Head of caudate nucleus (tissue), 42 donors: ENCODE measurements at regions not wholly inside any gene's neighbourhood (a gene's known extent, or its start where the extent isn't known, plus 50 kb on each side); places are given as distances from the start of the nearest gene placed in this dataset.
A peak's percentile ranks its signal among the peaks of the same experiment; 100 is the strongest.

Source experiments
- DNase-seq, 42 donors: peaks; one replicate each; pipeline versions ENCODE4 v3.0.0 to v3.0.0-alpha.2; 2020 to 2021; ENCODE audit warnings: mixed read lengths in 7 of 42
- intact Hi-C: fragments of 100-400 bp; cut with DNase I; formaldehyde crosslinking; loops from one replicate; pipeline ENCODE4 v1.15.0; 2022

DNA sequence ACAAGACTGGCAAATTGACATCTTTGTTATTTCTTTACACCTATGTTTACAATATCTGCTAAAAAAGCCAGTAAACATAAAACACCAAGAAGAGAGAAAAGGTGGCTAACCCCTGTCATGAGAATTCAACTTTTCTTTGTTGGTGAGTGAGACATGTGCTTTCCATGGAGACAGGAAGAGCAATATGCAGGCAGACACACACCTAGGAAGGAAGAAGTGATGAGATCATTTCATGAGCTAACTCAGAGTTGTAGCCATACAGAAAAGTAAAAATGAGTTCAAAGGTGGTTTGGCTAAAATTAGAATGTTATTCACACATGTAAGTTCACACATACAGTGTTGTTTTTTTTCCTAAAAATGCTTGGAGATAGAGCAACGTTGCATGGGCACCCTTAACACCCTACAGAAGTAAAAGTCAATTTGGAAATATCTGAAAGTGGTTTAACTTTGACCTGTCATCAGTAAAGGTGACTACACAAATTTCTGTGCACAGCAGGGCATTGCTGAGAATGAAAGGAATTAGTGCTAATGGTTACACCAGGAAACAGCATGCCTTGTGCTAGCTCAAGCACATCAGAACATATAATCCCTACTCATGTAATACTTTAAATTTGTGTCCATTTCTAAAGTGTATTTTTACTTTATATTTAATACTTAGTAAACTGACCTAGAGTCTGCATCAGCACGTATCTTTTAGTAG, 557.6 kb downstream of the CBLN2 start:
- intact Hi-C loops = no loop called here

GRCh38 chr18:71976744-71977143, 567.4 kb downstream of the CBLN2 start:
- intact Hi-C loops = no loop called here
- DNase-seq = no peak

More for the DNA sequence above, 557.6 kb downstream of the CBLN2 start:
- no peak for DNase-seq

DNA sequence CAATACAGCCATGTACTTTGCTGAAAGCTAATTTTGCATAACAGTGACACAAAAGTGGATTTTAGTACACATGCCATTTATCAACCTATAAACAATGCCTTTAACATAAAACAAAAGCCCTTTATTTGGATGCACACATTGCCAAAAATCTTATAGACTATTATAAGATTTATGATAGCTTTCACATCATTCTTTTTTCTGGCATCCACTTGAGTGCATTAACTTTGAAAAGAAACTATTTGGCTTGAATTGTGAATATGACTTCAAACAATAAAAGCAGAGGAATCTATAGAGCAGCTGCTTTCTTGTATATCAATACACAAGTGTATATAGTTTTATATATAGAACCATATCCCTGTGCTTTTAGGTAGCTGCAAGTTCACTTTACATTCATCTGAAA, 577.4 kb downstream of the CBLN2 start:
- intact Hi-C loops = no loop called here
- DNase-seq = no peak

- DNase-seq = no peak
- intact Hi-C loops = no loop called here
These were observed 585.5 kb downstream of the CBLN2 start for GRCh38 chr18:71958605-71959004.

DNA sequence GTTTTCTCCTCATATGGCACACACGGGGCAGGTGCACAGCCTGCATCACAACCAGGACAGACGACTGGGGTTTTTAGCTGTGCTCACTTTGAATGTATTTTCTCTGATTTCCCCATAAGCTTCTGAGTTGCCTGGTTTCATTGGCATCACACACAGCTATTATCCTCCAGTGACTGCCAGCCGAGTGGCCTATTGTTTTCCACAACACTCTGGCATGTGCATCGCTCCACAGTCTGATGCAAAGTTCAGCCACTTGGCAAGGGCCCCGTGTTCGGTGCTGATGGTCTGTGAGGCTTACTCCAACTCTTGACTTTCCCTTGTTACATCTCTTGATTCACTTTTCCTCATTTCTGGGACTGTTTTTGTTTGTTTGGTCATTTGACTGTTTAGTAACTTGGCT, 593.1 kb downstream of the CBLN2 start:
- peak in 35 of 42 donors; percentile 4 to 73 (median 35) for DNase-seq

DNA sequence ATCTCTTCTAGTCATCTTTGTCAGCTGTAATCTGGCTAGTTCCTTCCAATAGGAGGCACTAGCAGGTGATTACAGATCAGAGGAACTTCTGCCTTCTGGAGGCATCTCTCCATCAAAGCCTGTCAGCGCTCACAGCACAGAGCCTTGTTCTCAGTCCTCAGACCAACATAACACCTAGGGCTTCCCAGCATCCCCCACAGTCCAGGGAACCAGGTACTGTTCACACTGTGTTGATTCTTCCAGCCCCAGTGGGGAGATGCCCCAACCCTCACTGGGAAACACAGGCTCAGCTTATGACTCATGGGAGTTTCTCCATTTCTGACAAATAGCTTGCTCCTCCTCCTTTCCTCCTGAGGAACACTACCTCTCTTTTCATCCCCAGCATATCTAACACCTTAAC, 601.7 kb downstream of the CBLN2 start:
- intact Hi-C loops = no loop called here
- DNase-seq = no peak

More for the DNA sequence above, 593.1 kb downstream of the CBLN2 start:
- intact Hi-C loops = no loop called here

- DNase-seq = no peak
- intact Hi-C loops = no loop called here
These were observed 604.7 kb downstream of the CBLN2 start for GRCh38 chr18:71939483-71939882.

DNA sequence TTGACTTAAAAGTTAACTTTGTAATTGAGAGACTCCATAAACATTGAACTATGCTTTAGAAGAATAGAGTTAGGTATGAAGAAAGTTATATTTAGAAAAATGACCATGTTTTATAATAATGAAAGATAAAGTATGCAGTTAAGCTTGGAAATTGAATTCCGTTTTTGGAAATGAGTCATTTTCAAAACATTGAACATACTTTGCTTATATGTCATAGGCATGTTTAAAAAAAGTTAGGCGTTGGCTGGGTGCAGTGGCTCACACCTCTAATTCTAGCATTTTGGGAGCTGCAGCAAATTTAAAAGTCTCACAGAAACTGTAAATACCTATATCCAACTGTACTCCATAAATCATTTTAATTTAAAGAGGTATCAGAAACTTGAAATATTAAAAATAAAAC, 607.4 kb downstream of the CBLN2 start:
- intact Hi-C loops = no loop called here
- DNase-seq = no peak

DNA sequence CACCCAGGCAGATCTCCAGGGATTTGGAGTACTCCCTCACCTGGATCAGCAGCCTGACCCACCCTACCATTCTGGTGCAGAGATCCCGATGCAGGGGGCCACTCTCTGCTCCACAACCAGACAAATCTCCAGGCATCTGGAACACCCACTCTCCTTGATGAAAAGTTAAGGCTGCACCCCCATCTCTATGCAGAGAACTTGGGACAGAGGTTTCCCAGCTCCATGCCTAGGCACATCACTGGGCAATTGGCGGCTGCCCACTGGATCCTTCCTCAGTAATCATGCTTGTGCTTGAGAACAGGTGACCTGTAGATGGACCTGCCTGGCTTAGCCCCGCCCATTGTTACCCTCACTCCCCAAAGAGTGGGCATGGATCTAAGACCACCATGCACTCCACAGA, 624.9 kb downstream of the CBLN2 start:
- DNase-seq = no peak
- intact Hi-C loops = no loop called here

- intact Hi-C loops = no loop called here
- DNase-seq = no peak
These were observed 630.5 kb downstream of the CBLN2 start for GRCh38 chr18:71913641-71914040.

GRCh38 chr18:71902482-71902881, 641.7 kb downstream of the CBLN2 start:
- intact Hi-C loops = no loop called here
- no peak for DNase-seq

DNA sequence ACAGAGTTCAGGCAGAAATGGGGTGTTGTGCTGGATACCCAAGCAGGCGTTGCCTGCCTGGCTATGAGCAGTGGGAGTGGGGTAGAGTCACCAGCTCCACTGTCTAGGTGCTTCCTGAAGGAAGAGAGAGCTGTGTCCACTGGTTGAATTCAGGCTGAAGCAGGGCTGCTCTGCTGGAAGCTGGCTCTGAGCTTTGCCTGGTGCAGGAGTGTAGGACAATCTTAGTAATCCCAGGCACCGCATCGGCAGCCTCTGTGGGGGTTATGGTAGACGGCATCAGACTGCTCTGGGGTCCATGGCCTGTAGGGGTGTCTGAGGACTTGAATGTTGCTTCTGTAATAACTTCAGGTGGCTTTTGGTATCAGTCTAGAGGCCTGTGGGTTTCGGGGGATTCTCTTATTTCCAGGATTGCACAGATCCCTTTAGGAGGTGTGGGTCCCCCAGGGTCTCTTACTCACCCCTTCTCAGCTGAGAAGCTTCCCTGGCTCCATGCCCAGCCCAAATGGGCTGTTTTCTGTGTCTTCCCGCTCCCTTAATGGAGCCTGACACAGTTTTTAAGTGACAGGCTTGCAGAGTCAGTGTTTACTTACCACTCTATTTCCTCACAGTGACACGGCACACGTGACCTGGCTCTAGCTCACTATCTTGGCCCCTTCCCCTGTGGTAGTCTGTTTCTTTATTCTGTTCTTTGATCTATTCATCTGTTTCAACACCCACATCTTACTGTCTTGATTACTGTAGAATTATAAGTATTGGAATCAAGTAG, 644.3 kb downstream of the CBLN2 start:
- no peak for DNase-seq
- intact Hi-C loops = no loop called here

DNA sequence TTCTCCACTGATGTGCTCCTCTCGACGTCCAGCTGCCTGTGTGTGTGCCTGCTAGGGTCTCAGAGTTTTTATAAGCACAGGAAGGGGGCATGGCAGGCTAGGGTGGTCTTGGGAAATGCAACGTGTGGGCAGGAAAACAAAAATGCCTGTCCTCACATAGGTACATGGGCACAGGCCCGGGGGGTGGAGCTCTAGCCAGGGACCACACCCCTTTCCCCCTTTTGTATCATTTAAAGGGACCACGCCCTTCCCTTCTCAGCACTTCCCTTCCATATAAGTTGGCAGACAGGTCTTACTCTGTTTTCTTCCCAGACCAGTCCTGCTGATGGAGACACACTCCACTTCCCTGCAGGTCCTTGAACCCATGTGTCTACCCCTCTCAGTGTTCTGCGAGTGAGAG, 645.0 kb downstream of the CBLN2 start:
- intact Hi-C loops = no loop called here

DNA sequence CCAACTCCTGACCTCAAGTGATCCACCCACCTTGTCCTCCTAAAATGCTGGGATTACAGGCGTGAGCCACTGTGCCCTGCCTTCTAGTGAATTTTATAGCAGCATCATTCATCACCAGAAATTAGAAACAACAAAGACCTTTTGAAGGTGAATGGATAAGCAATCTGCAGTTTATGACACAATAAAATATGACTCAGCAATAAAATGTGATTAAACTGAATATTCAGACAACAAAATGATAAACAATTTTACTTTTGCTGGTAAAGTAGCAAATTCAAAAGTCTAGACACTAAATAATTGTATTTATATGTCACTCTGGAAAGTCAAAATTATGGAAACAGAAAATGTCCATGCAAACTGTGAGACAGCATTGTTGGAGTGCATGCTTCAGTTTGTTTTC, 656.6 kb downstream of the CBLN2 start:
- intact Hi-C loops = no loop called here
- no peak for DNase-seq

More for the DNA sequence above, 645.0 kb downstream of the CBLN2 start:
- no peak for DNase-seq

GRCh38 chr18:71878226-71878625, 665.9 kb downstream of the CBLN2 start:
- intact Hi-C loops = no loop called here
- DNase-seq = no peak

DNA sequence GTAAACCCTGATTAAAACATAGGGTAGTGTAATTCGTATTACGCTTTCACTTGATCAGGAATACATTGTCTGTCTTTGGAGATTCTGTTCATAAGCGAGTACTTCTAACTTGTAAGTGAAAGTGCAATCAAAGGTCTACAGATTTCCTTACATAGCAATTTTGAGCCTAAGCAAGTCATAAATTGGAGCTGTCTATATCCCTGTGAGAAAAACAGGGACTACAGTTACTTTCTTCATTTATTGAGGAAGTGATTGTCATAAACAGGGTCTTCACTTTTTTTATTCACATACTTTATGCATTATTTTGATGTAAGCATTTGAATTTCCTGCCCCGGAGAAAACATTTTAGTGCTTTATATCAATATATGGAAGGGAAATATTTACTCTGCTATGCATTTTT, 670.4 kb downstream of the CBLN2 start:
- intact Hi-C loops = no loop called here
- no peak for DNase-seq

DNA sequence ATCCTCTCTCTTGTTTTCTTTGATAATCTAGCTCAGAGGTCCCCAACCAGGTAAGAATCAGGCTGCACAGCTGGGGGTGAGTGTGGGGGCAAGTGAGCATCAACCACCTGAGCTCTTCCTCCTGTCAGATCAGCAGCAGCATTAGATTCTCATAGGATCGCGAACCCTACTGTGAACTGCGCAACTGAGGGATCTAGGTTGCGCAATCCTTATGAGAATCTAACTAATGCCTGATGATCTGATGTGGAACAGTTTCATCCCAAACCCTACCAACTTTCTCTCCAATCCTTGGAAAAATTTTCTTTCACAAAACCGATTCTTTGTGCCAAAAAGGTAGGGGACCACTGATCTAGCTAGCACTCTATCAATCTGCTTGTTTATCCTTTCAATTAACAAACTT, 678.3 kb downstream of the CBLN2 start:
- intact Hi-C loops = no loop called here
- DNase-seq = no peak

DNA sequence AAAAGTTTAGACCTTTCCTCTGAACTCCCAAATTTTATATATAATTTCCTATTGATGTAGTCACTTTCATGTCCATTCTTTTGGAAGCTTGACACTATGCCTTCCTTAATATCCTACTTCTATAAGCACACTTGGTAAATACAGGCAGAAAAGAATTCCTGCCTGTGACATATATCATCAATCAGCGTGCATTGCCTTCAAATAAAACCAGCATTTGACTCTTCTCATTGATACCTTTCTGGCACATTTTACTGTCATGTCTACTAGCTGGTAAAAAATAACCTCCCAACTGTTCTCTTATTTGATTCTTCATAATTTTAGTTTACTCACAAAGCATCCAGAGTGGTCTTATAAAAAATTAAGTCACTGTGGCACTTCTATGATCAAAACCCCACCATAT, 693.5 kb downstream of the CBLN2 start:
- no peak for DNase-seq
- intact Hi-C loops = no loop called here

DNA sequence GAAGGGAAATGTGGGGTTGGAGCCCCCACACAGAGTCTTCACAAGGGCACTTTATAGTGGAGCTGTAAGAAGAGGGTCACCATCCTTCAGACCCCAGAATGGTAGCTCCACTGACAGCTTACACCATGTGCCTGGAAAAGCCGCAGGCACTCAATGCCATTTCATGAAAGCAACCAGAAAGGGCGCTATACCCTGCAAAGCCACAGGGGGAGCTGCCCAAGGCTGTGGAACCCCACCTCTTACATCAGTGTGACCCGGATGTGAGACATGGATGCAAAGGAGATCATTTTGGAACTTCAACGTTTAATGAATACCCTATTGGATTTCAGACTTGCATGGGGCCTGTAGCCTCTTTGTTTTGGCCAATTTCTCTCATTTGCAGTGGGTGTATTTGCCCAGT, 694.7 kb downstream of the CBLN2 start:
- intact Hi-C loops = no loop called here
- DNase-seq = no peak

GRCh38 chr18:71846716-71847115, 697.4 kb downstream of the CBLN2 start:
- no peak for DNase-seq
- intact Hi-C loops = no loop called here

GRCh38 chr18:71844814-71845213, 699.3 kb downstream of the CBLN2 start:
- peak in 2 of 42 donors; percentile 4 to 14 for DNase-seq
- intact Hi-C loops = no loop called here
